ENCODE measurements at regions not wholly inside any gene's neighbourhood (a gene's known extent, or its start where the extent isn't known, plus 50 kb on each side); places are given as distances from the start of the nearest gene placed in this dataset.

- TF ChIP-seq CTCF (IDR thresholded peaks at IDR 0.05) (no peak), POLR2A (IDR thresholded peaks at IDR 0.05) (no peak)
These were observed 221.6 kb downstream of the NR2F1-AS1 start for GRCh38 chr5:93359296-93359959.

Measured in heart left ventricle (tissue), 13 donors.